ENCODE measurements at regions not wholly inside any gene's neighbourhood (a gene's known extent, or its start where the extent isn't known, plus 50 kb on each side); places are given as distances from the start of the nearest gene placed in this dataset.

GRCh38 chr5:30039379-30039778 lies 1154.1 kb upstream of the CDH6 start:
- H3K4me3 ChIP-seq (ENCODE audit: low read depth, low read length), result no peak overlapping the region
- no peak for DNase-seq (ENCODE audit: low read depth)
- no peak for TF ChIP-seq MAX (IDR thresholded peaks at IDR 0.05; ENCODE audit: low read depth, low read length)
- TF ChIP-seq, protein P1, sequence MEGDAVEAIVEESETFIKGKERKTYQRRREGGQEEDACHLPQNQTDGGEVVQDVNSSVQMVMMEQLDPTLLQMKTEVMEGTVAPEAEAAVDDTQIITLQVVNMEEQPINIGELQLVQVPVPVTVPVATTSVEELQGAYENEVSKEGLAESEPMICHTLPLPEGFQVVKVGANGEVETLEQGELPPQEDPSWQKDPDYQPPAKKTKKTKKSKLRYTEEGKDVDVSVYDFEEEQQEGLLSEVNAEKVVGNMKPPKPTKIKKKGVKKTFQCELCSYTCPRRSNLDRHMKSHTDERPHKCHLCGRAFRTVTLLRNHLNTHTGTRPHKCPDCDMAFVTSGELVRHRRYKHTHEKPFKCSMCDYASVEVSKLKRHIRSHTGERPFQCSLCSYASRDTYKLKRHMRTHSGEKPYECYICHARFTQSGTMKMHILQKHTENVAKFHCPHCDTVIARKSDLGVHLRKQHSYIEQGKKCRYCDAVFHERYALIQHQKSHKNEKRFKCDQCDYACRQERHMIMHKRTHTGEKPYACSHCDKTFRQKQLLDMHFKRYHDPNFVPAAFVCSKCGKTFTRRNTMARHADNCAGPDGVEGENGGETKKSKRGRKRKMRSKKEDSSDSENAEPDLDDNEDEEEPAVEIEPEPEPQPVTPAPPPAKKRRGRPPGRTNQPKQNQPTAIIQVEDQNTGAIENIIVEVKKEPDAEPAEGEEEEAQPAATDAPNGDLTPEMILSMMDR (IDR thresholded peaks at IDR 0.05; ENCODE audit: low read depth, low read length), result no peak
- no peak for TF ChIP-seq MYC (IDR thresholded peaks at IDR 0.05; ENCODE audit: low read depth, low read length)
- no peak for TF ChIP-seq POLR2A (IDR thresholded peaks at IDR 0.05; ENCODE audit: extremely low read depth, insufficient read length)

DNA sequence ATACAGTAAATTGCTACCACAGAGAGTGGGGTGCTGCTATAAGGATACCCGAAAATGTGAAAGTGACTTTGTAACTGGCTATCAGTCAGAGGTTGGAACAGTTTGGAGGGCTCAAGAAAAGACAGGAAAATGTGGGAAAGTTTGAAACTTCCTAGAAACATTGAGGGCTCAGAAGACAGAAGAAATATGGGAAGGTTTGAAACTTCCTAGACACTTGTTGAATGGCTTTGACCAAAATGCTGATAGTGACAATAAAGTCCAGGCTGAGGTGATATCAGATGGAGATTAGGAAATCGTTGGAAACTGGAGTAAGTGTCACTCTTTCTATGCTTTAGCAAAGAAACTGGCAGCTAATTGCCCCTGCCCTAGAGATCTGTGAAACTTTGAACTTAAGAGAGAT lies 1158.6 kb upstream of the CDH6 start:
- TF ChIP-seq, protein P1 (IDR thresholded peaks at IDR 0.05; ENCODE audit: low read depth, low read length), result no peak
- TF ChIP-seq MAX (IDR thresholded peaks at IDR 0.05; ENCODE audit: low read depth, low read length), result no peak
- no peak for TF ChIP-seq MYC (IDR thresholded peaks at IDR 0.05; ENCODE audit: low read depth, low read length)
- no peak for TF ChIP-seq POLR2A (IDR thresholded peaks at IDR 0.05; ENCODE audit: extremely low read depth, insufficient read length)
- no peak overlapping the region for H3K4me3 ChIP-seq (ENCODE audit: low read depth, low read length)
- DNase-seq (ENCODE audit: low read depth), result no peak

DNA sequence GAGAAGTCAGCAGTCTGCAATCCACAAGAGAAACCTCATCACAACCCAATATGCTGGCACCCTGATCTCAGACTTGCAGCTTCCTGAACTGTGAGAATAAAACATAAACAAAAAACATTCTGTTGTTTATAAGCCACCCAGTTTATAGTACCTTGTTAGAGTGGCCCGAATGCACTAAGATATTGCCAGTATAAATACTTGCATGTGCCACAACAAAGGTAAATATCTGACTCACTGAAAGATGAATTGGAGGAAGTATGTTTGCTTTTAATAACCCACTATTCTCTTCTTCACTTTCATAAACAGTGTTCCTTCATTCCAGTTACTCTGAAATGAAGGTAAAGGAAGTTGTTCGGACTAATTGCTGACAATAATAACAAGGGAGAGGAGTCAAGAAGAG lies 1163.4 kb upstream of the CDH6 start:
- no peak overlapping the region for H3K4me3 ChIP-seq (ENCODE audit: low read depth, low read length)
- TF ChIP-seq MYC (IDR thresholded peaks at IDR 0.05; ENCODE audit: low read depth, low read length) (no peak), POLR2A (IDR thresholded peaks at IDR 0.05; ENCODE audit: extremely low read depth, insufficient read length) (no peak), MAX (IDR thresholded peaks at IDR 0.05; ENCODE audit: low read depth, low read length) (no peak)
- TF ChIP-seq, protein P1 (IDR thresholded peaks at IDR 0.05; ENCODE audit: low read depth, low read length), result no peak
- no peak for DNase-seq (ENCODE audit: low read depth)

DNA sequence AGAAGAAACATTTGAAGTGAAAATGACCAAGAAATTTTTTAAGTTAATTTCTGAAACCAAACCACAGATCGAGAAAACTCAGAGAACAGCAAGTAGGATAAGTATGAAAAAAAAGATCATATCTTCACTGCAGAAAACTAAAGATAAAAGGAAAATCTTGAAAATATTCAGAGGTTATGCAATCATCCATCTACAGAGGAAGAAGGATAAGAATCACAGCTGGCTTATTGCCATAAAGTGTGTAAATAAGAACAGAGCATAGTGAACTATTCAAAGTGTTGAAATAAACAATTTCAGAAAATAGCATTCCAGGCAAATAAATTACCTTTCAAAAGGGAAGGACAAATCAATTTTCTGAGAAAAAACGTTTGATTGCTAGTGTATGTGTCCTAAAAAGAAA lies 1191.7 kb upstream of the CDH6 start:
- no peak for DNase-seq (ENCODE audit: low read depth)
- H3K4me3 ChIP-seq (ENCODE audit: low read depth, low read length), result no peak overlapping the region
- TF ChIP-seq POLR2A (IDR thresholded peaks at IDR 0.05; ENCODE audit: extremely low read depth, insufficient read length), result no peak
- TF ChIP-seq, protein P1 (IDR thresholded peaks at IDR 0.05; ENCODE audit: low read depth, low read length), result no peak
- TF ChIP-seq MAX (IDR thresholded peaks at IDR 0.05; ENCODE audit: low read depth, low read length), result no peak
- TF ChIP-seq MYC (IDR thresholded peaks at IDR 0.05; ENCODE audit: low read depth, low read length), result no peak

DNA sequence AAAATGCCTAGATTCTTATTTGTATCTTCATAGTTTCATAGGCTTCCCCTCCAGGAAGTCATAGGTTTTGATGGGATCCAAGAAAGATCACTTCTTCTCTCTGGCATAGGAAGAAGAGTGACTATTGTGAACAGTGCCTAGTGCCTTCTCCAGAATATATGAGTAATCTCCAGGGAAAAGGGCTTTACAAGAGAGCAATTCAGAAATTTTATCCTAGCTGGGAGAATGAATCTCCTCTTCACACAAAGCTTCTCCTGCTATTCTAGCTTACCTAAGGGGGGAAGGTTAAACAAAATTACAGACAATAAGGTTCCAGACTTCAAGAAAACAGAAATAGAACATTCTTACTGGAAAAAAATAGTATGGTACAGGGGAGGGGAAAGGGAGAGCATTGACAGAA lies 1193.3 kb upstream of the CDH6 start:
- no peak for DNase-seq (ENCODE audit: low read depth)
- no peak overlapping the region for H3K4me3 ChIP-seq (ENCODE audit: low read depth, low read length)
- TF ChIP-seq, protein P1 (IDR thresholded peaks at IDR 0.05; ENCODE audit: low read depth, low read length), result no peak
- TF ChIP-seq MAX (IDR thresholded peaks at IDR 0.05; ENCODE audit: low read depth, low read length) (no peak), MYC (IDR thresholded peaks at IDR 0.05; ENCODE audit: low read depth, low read length) (no peak), POLR2A (IDR thresholded peaks at IDR 0.05; ENCODE audit: extremely low read depth, insufficient read length) (no peak)

DNA sequence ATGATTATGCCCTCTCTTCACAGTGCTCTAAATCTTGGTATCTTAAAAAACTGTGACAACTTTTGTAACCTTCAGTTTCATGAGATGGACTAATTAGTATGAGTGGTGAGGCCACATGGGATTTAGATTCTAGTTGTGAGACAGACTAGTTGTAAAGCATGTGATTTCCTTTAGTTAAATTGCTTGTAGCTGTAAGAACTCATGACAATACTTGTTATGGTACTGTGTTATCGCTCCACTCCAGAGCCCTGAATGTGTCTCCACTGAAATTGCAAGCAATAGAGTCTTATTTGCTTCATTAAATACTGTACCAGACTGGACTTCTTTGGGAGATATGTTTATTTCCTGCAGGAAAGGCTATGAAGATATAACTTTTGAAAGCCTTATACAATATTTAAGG lies 1198.3 kb upstream of the CDH6 start:
- TF ChIP-seq MAX (IDR thresholded peaks at IDR 0.05; ENCODE audit: low read depth, low read length) (no peak), POLR2A (IDR thresholded peaks at IDR 0.05; ENCODE audit: extremely low read depth, insufficient read length) (no peak)
- TF ChIP-seq, protein P1 (IDR thresholded peaks at IDR 0.05; ENCODE audit: low read depth, low read length), result no peak
- DNase-seq (ENCODE audit: low read depth), result no peak

More for the DNA sequence above, 1198.3 kb upstream of the CDH6 start:
- H3K4me3 ChIP-seq (ENCODE audit: low read depth, low read length), result no peak overlapping the region
